ENCODE measurements at regions not wholly inside any gene's neighbourhood (a gene's known extent, or its start where the extent isn't known, plus 50 kb on each side); places are given as distances from the start of the nearest gene placed in this dataset.

GRCh38 chr20:24236201-24236600 lies 233.2 kb upstream of the SYNDIG1 start:
- TF ChIP-seq, protein P1, sequence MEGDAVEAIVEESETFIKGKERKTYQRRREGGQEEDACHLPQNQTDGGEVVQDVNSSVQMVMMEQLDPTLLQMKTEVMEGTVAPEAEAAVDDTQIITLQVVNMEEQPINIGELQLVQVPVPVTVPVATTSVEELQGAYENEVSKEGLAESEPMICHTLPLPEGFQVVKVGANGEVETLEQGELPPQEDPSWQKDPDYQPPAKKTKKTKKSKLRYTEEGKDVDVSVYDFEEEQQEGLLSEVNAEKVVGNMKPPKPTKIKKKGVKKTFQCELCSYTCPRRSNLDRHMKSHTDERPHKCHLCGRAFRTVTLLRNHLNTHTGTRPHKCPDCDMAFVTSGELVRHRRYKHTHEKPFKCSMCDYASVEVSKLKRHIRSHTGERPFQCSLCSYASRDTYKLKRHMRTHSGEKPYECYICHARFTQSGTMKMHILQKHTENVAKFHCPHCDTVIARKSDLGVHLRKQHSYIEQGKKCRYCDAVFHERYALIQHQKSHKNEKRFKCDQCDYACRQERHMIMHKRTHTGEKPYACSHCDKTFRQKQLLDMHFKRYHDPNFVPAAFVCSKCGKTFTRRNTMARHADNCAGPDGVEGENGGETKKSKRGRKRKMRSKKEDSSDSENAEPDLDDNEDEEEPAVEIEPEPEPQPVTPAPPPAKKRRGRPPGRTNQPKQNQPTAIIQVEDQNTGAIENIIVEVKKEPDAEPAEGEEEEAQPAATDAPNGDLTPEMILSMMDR (IDR thresholded peaks at IDR 0.05), result no peak
- no peak for TF ChIP-seq POLR2A (IDR thresholded peaks at IDR 0.05)

Measured in tibial nerve (tissue), 3 donors.